Osteoblast (primary cell): ENCODE measurements at regions not wholly inside any gene's neighbourhood (a gene's known extent, or its start where the extent isn't known, plus 50 kb on each side); places are given as distances from the start of the nearest gene placed in this dataset.

ENCODE experiments used
- DNase-seq: peaks from one replicate; pipeline ENCODE4 v3.0.0; 2011; ENCODE audit warnings: low spot score, mixed read lengths; ENCODE audit not compliant: insufficient read length; ENCODE audit errors: missing footprints
- H2AFZ ChIP-seq: 2 replicates; pipeline ENCODE4 v1.6.0; 2011; ENCODE audit warnings: mild to moderate bottlenecking, low read length
- H3K27ac ChIP-seq: 2 replicates; pipeline ENCODE4 v1.5.1; 2011; ENCODE audit warnings: mild to moderate bottlenecking, low read depth, low read length, moderate library complexity
- H3K27me3 ChIP-seq: 2 replicates; pipeline ENCODE4 v1.6.0; 2012; ENCODE audit warnings: mild to moderate bottlenecking, control low read depth, inconsistent platforms, low read length, moderate library complexity; ENCODE audit not compliant: insufficient read depth
- H3K36me3 ChIP-seq: 2 replicates; pipeline ENCODE4 v1.5.1; 2011; ENCODE audit warnings: mild to moderate bottlenecking, low read length, control low read depth, moderate library complexity; ENCODE audit not compliant: insufficient read depth
- H3K4me1 ChIP-seq: 2 replicates; pipeline ENCODE4 v1.5.1; 2011; ENCODE audit warnings: mild to moderate bottlenecking, low read length, control low read depth, moderate library complexity; ENCODE audit not compliant: insufficient read depth
- H3K4me2 ChIP-seq: 2 replicates; pipeline ENCODE4 v1.6.0; 2011; ENCODE audit warnings: mild to moderate bottlenecking, low read length; ENCODE audit not compliant: insufficient read depth
- H3K4me3 ChIP-seq: fragments of 200-600 bp; sonication (generic); 3 replicates; pipeline ENCODE4 v1.5.1; 2012; ENCODE audit warnings: mild to moderate bottlenecking, low read length, inconsistent platforms; ENCODE audit not compliant: insufficient read depth
- H3K79me2 ChIP-seq: 2 replicates; pipeline ENCODE4 v1.6.0; 2012; ENCODE audit warnings: mild to moderate bottlenecking, low read length, control low read depth, inconsistent platforms; ENCODE audit not compliant: insufficient read depth
- H3K9me3 ChIP-seq: 2 replicates; pipeline ENCODE4 v1.5.1; 2011; ENCODE audit warnings: low read depth, low read length, control low read depth
- H4K20me1 ChIP-seq: 2 replicates; pipeline ENCODE4 v1.6.0; 2012; ENCODE audit warnings: mild to moderate bottlenecking, low read length, control low read depth; ENCODE audit not compliant: insufficient read depth
- TF ChIP-seq, protein P1 (sequence below): IDR thresholded peaks from 2 replicates; pipeline ENCODE4 v1.5.1; 2011; ENCODE audit warnings: mild to moderate bottlenecking, low read depth, low read length, moderate library complexity; ENCODE audit errors: extremely low read depth

DNA sequence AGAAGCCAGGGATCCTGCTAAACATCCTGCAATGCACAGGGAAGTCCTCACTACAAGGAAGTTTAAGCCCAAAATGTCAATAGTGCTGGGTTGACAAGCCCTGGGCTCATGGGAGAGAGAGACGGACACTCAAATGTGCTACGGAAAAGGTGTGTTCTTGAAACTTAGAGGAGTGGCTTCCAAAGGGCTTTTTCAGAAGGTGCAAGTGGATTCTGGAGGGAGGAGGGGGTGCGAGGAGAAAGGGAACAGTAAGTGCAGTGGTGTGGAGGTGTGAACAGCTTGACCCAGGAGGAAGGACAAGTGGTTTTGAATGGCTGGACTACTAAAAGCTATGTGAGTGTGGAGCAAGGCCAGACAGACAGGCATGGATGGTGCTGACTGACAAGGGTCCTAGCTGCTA is 50.4 kb upstream of the CECR2 start:
- no peak overlapping the region for H2AFZ ChIP-seq
- DNase-seq: no peak
- H3K4me1 ChIP-seq: no peaks in the 10 kb centered on the region

DNA sequence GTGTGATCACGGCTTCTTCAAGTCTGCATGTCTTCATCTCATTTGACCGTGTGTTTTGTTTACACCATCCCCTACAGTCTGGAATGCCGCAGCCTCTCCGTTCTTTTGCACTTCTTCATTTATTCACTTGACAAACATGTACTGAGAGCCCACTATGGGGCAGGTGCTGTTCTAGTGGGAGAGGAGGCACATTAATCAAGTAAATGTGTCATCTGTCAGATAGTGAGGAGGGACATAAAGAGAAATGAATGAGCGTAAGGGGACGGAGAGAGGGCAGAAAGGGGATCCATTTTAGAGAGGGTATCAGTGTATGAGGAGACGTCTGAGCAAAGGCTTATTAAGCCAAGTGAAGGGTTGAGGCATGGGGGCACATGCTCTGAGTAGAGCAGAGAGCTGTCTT is 54.0 kb upstream of the CECR2 start:
- no peak overlapping the region for H2AFZ ChIP-seq
- TF ChIP-seq, protein P1, sequence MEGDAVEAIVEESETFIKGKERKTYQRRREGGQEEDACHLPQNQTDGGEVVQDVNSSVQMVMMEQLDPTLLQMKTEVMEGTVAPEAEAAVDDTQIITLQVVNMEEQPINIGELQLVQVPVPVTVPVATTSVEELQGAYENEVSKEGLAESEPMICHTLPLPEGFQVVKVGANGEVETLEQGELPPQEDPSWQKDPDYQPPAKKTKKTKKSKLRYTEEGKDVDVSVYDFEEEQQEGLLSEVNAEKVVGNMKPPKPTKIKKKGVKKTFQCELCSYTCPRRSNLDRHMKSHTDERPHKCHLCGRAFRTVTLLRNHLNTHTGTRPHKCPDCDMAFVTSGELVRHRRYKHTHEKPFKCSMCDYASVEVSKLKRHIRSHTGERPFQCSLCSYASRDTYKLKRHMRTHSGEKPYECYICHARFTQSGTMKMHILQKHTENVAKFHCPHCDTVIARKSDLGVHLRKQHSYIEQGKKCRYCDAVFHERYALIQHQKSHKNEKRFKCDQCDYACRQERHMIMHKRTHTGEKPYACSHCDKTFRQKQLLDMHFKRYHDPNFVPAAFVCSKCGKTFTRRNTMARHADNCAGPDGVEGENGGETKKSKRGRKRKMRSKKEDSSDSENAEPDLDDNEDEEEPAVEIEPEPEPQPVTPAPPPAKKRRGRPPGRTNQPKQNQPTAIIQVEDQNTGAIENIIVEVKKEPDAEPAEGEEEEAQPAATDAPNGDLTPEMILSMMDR: no peak
- no peak overlapping the region for H3K4me2 ChIP-seq
- no peaks in the 10 kb centered on the region for H3K79me2 ChIP-seq
- no peaks in the 10 kb centered on the region for H3K27me3 ChIP-seq
- no peak for DNase-seq
- no peaks in the 10 kb centered on the region for H3K4me1 ChIP-seq
- H3K4me3 ChIP-seq: no peak overlapping the region
- no peak overlapping the region for H3K27ac ChIP-seq
- H4K20me1 ChIP-seq: no peaks in the 10 kb centered on the region
- H3K36me3 ChIP-seq: no peaks in the 10 kb centered on the region
- H3K9me3 ChIP-seq: no peaks in the 10 kb centered on the region

More for the DNA sequence above, 50.4 kb upstream of the CECR2 start:
- Histone ChIP-seq H3K36me3 (no peaks in the 10 kb centered on the region), H3K4me3 (no peak overlapping the region), H3K27ac (no peak overlapping the region), H3K9me3 (no peaks in the 10 kb centered on the region), H3K4me2 (no peak overlapping the region), H4K20me1 (no peaks in the 10 kb centered on the region), H3K27me3 (no peaks in the 10 kb centered on the region), H3K79me2 (no peaks in the 10 kb centered on the region)
- TF ChIP-seq, protein P1: no peak

DNA sequence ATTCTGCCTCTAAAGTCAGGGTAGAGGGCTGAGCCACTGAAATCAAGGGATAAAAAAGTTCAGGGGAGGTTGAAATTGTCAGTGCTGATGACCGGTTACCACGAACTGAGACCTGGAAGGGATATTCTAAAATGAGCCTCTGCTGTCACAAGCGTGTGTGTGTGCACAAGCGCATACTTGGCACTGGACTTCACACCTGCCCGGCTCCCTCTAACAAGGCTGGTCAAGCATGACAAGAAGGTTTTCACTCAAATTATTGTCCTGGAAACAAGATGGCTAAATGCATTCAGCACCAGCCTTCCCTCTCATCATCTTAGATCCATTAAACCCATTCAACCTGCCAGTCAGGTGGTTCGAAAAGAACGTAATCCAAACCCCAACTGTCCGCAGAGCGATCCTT is 54.8 kb upstream of the CECR2 start:
- no peak overlapping the region for H3K4me3 ChIP-seq
- H4K20me1 ChIP-seq: no peaks in the 10 kb centered on the region
- no peak overlapping the region for H3K4me2 ChIP-seq
- no peaks in the 10 kb centered on the region for H3K9me3 ChIP-seq
- no peak for DNase-seq
- H3K27ac ChIP-seq: no peak overlapping the region
- no peaks in the 10 kb centered on the region for H3K79me2 ChIP-seq
- H3K27me3 ChIP-seq: no peaks in the 10 kb centered on the region
- no peaks in the 10 kb centered on the region for H3K4me1 ChIP-seq
- H3K36me3 ChIP-seq: no peaks in the 10 kb centered on the region
- no peak overlapping the region for H2AFZ ChIP-seq
- TF ChIP-seq, protein P1: no peak

DNA sequence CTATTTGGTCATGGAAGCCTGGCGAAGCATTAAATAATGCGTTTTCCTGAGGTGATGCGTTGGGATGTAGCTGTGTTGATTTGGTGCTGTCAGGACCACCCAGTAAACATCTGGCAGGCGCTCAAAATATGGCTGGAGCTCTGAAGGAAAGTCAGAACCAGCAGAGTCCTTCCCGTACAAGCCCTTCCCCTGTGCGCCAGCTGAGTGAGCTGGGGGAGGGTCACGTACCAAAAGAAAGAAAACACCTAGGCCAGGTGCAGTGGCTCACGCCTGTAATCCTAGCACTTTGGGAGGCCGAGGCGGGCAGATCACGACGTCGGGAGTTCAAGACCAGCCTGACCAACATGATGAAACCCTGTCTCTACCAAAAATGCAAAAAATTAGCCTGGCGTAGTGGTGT is 55.6 kb upstream of the CECR2 start:
- no peak overlapping the region for H3K4me3 ChIP-seq
- no peak overlapping the region for H3K27ac ChIP-seq
- DNase-seq: no peak
- H3K4me1 ChIP-seq: no peaks in the 10 kb centered on the region
- no peaks in the 10 kb centered on the region for H3K36me3 ChIP-seq
- H3K27me3 ChIP-seq: no peaks in the 10 kb centered on the region
- no peaks in the 10 kb centered on the region for H4K20me1 ChIP-seq
- H2AFZ ChIP-seq: no peak overlapping the region
- no peak overlapping the region for H3K4me2 ChIP-seq
- no peaks in the 10 kb centered on the region for H3K9me3 ChIP-seq
- TF ChIP-seq, protein P1: no peak
- no peaks in the 10 kb centered on the region for H3K79me2 ChIP-seq
